Loucy (cell line): ENCODE measurements at regions not wholly inside any gene's neighbourhood (a gene's known extent, or its start where the extent isn't known, plus 50 kb on each side); places are given as distances from the start of the nearest gene placed in this dataset.

Experiments
- H2AFZ ChIP-seq: fragments of 200-600 bp; sonication (generic); 2 replicates; pipeline ENCODE4 v1.6.0; 2016; ENCODE audit warnings: antibody characterized with exemption, mild to moderate bottlenecking, low read length, moderate library complexity
- H3F3A ChIP-seq: fragments of 200-600 bp; 2 replicates; pipeline ENCODE4 v1.6.0; 2016; ENCODE audit warnings: antibody characterized with exemption, low read depth, mild to moderate bottlenecking
- H3K27me3 ChIP-seq: fragments of 200-600 bp; sonication (generic); 2 replicates; pipeline ENCODE4 v1.6.1; 2014; ENCODE audit warnings: low read length, mild to moderate bottlenecking; ENCODE audit not compliant: insufficient read depth, poor library complexity, severe bottlenecking
- H3K36me3 ChIP-seq: fragments of 200-600 bp; sonication (generic); 2 replicates; pipeline ENCODE4 v1.6.1; 2016; ENCODE audit warnings: low read length; ENCODE audit not compliant: insufficient read depth
- H3K4me1 ChIP-seq: fragments of 200-600 bp; sonication (generic); 2 replicates; pipeline ENCODE4 v1.5.1; 2014; ENCODE audit warnings: low read length, mild to moderate bottlenecking; ENCODE audit not compliant: insufficient read depth, poor library complexity, severe bottlenecking
- H3K4me2 ChIP-seq: fragments of 200-600 bp; sonication (generic); 2 replicates; pipeline ENCODE4 v1.6.0; 2014; ENCODE audit warnings: antibody characterized with exemption, low read length, low read depth, mild to moderate bottlenecking; ENCODE audit not compliant: poor library complexity, severe bottlenecking
- H3K4me3 ChIP-seq: fragments of 200-600 bp; sonication (generic); 2 replicates; pipeline ENCODE4 v1.5.1; 2014; ENCODE audit warnings: low read length, mild to moderate bottlenecking, mixed read lengths; ENCODE audit not compliant: poor library complexity, severe bottlenecking
- H3K79me2 ChIP-seq: fragments of 200-600 bp; sonication (generic); 2 replicates; pipeline ENCODE4 v1.6.1; 2014; ENCODE audit warnings: low read length; ENCODE audit not compliant: insufficient read depth
- H3K9ac ChIP-seq: fragments of 200-600 bp; sonication (generic); 2 replicates; pipeline ENCODE4 v1.6.0; 2014; ENCODE audit warnings: mild to moderate bottlenecking, low read depth, low read length, moderate library complexity; ENCODE audit not compliant: poor library complexity, severe bottlenecking
- H3K9me2 ChIP-seq: fragments of 200-600 bp; sonication (generic); replicated peaks from 2 replicates; pipeline ENCODE4 v1.6.1; 2016; ENCODE audit warnings: low read depth, low read length, mixed read lengths
- H3K9me3 ChIP-seq: fragments of 200-600 bp; sonication (generic); 2 replicates; pipeline ENCODE4 v1.6.1; 2014; ENCODE audit warnings: mild to moderate bottlenecking, antibody characterized with exemption, low read length, low read depth; ENCODE audit not compliant: insufficient read depth
- H4K20me1 ChIP-seq: fragments of 200-600 bp; sonication (generic); 2 replicates; pipeline ENCODE4 v1.6.0; 2014; ENCODE audit warnings: antibody characterized with exemption, low read length, mild to moderate bottlenecking; ENCODE audit not compliant: insufficient read depth, poor library complexity, severe bottlenecking
- EZH2phosphoT487 ChIP-seq: fragments of 200-600 bp; IDR thresholded peaks from 2 replicates; pipeline ENCODE4 v1.6.1; 2018; ENCODE audit warnings: antibody characterized with exemption, mild to moderate bottlenecking, moderate library complexity, borderline replicate concordance
- TF ChIP-seq, protein P1 (sequence below): fragments of 200-600 bp; sonication (generic); conservative IDR thresholded peaks from 2 replicates; pipeline ENCODE4 v1.5.1; 2014; ENCODE audit warnings: mild to moderate bottlenecking, antibody characterized with exemption, low read length

DNA sequence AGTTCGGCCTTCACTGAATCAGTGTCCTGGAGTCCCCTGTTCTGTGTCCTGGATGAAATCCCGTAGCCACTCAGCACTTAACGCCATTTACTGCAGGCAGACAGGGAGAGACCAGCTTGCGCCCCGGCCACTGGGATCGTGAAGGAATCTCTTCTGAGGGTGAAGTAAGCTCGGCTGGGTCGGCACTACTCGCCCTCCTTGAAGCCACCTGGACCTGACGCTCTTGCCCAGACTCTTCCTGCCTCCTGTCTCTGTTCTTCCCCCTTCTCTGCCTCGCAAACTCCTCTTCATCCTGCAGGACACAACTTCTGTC is 99.9 kb upstream of the ZBTB40 start:
- Histone ChIP-seq H3K9me2 (no peaks in the 10 kb centered on the region), H3K4me3 (no peak overlapping the region), H2AFZ (no peak overlapping the region), H3F3A (no peaks in the 10 kb centered on the region), H3K9ac (no peak overlapping the region), H3K79me2 (no peaks in the 10 kb centered on the region), H3K4me1 (no peaks in the 10 kb centered on the region), H4K20me1 (no peaks in the 10 kb centered on the region), H3K36me3 (no peaks in the 10 kb centered on the region), H3K9me3 (no peaks in the 10 kb centered on the region), H3K4me2 (no peak overlapping the region), H3K27me3 (no peaks in the 10 kb centered on the region)
- TF ChIP-seq EZH2phosphoT487: no peak
- TF ChIP-seq, protein P1, sequence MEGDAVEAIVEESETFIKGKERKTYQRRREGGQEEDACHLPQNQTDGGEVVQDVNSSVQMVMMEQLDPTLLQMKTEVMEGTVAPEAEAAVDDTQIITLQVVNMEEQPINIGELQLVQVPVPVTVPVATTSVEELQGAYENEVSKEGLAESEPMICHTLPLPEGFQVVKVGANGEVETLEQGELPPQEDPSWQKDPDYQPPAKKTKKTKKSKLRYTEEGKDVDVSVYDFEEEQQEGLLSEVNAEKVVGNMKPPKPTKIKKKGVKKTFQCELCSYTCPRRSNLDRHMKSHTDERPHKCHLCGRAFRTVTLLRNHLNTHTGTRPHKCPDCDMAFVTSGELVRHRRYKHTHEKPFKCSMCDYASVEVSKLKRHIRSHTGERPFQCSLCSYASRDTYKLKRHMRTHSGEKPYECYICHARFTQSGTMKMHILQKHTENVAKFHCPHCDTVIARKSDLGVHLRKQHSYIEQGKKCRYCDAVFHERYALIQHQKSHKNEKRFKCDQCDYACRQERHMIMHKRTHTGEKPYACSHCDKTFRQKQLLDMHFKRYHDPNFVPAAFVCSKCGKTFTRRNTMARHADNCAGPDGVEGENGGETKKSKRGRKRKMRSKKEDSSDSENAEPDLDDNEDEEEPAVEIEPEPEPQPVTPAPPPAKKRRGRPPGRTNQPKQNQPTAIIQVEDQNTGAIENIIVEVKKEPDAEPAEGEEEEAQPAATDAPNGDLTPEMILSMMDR: no peak

DNA sequence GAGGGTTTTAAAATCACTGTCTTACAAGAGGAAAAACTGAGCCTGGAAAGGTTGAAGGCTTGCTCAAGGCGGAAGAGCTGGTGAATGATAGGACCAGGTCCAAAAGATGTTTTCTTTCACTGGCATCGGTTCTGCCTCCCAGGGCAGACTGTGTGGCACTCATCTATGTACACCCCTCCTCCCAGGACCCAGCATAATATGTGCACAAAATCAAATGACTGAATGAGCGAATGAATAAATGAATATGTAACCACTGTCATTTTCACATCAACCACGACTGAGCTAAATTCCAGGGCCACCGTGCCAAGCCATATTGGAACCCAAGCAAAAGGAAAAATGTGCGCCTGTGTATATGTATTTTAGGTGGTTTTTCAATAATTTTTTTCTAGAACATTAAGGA is 99.3 kb upstream of the ZBTB40 start:
- Histone ChIP-seq H3K27me3 (no peaks in the 10 kb centered on the region), H3K4me1 (no peaks in the 10 kb centered on the region), H3K4me2 (no peak overlapping the region), H3K4me3 (no peak overlapping the region), H3K9ac (no peak overlapping the region), H3K9me2 (no peaks in the 10 kb centered on the region), H3F3A (no peaks in the 10 kb centered on the region), H4K20me1 (no peaks in the 10 kb centered on the region), H3K9me3 (no peaks in the 10 kb centered on the region), H2AFZ (no peak overlapping the region), H3K36me3 (no peaks in the 10 kb centered on the region), H3K79me2 (no peaks in the 10 kb centered on the region)
- TF ChIP-seq, protein P1: no peak

DNA sequence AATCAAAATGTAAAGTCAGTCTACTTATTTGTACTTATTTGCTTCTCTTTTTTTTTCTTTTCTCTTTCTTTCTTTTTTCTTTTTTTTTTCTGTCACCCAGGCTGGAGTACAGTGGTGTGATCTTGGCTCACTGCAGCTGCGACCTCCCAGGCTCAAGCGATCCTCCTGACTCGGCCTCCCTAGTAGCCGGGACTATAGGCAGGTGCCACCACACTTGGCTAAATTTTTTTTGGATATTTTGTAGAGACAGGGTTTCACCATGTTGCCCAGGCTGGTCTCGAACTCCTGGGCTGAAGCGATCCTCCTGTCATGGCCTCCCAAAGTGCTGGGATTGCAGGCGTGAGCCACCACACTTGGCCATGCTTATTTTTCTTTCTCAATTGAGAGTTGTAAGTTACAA is 98.8 kb upstream of the ZBTB40 start:
- H3K4me2 ChIP-seq: no peak overlapping the region
- no peaks in the 10 kb centered on the region for H4K20me1 ChIP-seq
- H2AFZ ChIP-seq: no peak overlapping the region
- no peaks in the 10 kb centered on the region for H3F3A ChIP-seq
- no peaks in the 10 kb centered on the region for H3K27me3 ChIP-seq
- no peak for TF ChIP-seq EZH2phosphoT487
- TF ChIP-seq, protein P1: no peak
- no peaks in the 10 kb centered on the region for H3K9me3 ChIP-seq
- no peak overlapping the region for H3K9ac ChIP-seq
- no peaks in the 10 kb centered on the region for H3K9me2 ChIP-seq
- no peaks in the 10 kb centered on the region for H3K79me2 ChIP-seq
- H3K36me3 ChIP-seq: no peaks in the 10 kb centered on the region
- no peaks in the 10 kb centered on the region for H3K4me1 ChIP-seq
- H3K4me3 ChIP-seq: no peak overlapping the region
